Effector memory CD8-positive, alpha-beta T cell (primary cell): ENCODE measurements at regions not wholly inside any gene's neighbourhood (a gene's known extent, or its start where the extent isn't known, plus 50 kb on each side); places are given as distances from the start of the nearest gene placed in this dataset.
"Not testable (repeated sequence)": the region's sequence is repeated elsewhere in the genome, so short reads cannot be mapped to it uniquely, and the experiment has no call there.

ENCODE experiments used
- ATAC-seq: fragments of 150-1000 bp; cut with Tn5 transposase; replicated peaks from 2 replicates; pipeline ENCODE4 v1.10.0; 2021; ENCODE audit warnings: mild to moderate bottlenecking, moderate library complexity
- DNase-seq, 3 experiments: peaks; one replicate each; pipeline ENCODE4 v3.0.0; 2021
- H3K27ac Mint-ChIP-seq, 2 donors: one replicate each; pipeline ENCODE4 v1.8.0; 2022; ENCODE audit warnings: mild to moderate bottlenecking in 2 of 2, mixed read lengths in 2 of 2, moderate library complexity in 2 of 2
- H3K27me3 Mint-ChIP-seq, 2 donors: one replicate each; pipeline ENCODE4 v1.8.0; 2022; ENCODE audit warnings: mixed read lengths in 2 of 2
- H3K36me3 Mint-ChIP-seq: one replicate; pipeline ENCODE4 v1.8.0; 2022; ENCODE audit warnings: mild to moderate bottlenecking, moderate library complexity, mixed read lengths; ENCODE audit not compliant: insufficient read depth
- H3K4me1 Mint-ChIP-seq, 2 donors: one replicate each; pipeline ENCODE4 v1.8.0; 2022; ENCODE audit warnings: low read depth in 2 of 2, mixed read lengths in 2 of 2
- H3K4me3 Mint-ChIP-seq, 2 donors: one replicate each; pipeline ENCODE4 v1.8.0; 2022; ENCODE audit warnings: mild to moderate bottlenecking in 2 of 2, mixed read lengths in 2 of 2, moderate library complexity in 2 of 2
- H3K9me3 Mint-ChIP-seq, 2 donors: one replicate each; pipeline ENCODE4 v1.8.0; 2022; ENCODE audit warnings: mixed read lengths in 2 of 2

DNA sequence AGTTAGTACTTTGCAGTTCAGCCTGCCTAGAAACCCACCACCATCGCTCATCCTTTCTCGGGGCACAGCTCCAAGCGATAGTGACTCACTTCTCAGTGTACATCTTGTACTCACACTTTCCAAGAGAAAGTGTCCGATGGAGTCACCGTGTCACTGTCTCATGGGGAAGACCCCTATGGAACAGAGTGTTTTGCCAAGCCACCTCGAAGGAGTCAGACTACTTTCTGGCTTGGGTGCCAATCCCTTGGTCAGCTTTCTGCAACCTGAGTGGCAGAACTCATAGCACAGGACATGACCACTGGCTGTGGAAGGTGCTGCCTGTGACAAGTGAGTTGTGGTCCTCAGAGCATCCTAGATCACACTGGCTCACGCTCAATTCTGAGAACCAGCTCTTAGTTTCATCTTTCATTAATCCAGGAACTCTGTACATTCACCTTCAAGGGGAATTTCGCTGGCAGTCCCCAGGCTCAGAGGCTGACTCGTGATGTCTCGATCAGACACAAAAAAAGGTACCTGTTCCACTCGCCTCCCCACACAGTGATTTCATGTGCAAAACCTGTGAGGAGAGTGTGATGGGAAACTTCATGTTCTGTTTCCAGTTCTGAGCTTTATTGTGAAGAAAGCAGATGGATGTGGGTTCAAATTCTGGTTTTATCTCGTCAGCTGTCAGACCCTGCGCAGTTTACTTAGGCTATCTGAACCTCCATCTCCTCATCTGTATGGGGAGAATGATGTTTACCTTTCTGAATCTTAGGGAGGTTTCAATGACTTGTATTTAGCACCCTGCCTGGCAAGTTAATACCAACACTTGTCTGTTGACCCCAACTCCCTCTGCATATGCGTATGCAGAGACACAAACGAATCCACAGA lies 127.3 kb upstream of the CCND2 start:
- ATAC-seq, result no peak
- DNase-seq, result no peak
- Mint-ChIP-seq H3K36me3 (peaks cover 3% of the 10 kb centered on the region), H3K4me1 (peaks cover 43 to 57% of the 10 kb centered on the region in 2 donors), H3K4me3 (no peak overlapping the region), H3K9me3 (no peaks in the 10 kb centered on the region), H3K27me3 (no peaks in the 10 kb centered on the region), H3K27ac (peak overlapping the region; percentile 67 to 86)

- Mint-ChIP-seq H3K9me3 (no peaks in the 10 kb centered on the region), H3K27ac (peak overlapping the region in 1 of 2 donors; percentile 51), H3K36me3 (peaks cover 3% of the 10 kb centered on the region), H3K4me3 (peak overlapping the region in 1 of 2 donors; percentile 10), H3K27me3 (no peaks in the 10 kb centered on the region), H3K4me1 (peaks cover 43 to 63% of the 10 kb centered on the region in 2 donors)
- ATAC-seq (no peak), DNase-seq (no peak)
These were observed 128.9 kb upstream of the CCND2 start for GRCh38 chr12:4144676-4145075.

GRCh38 chr12:4143896-4144295 lies 129.7 kb upstream of the CCND2 start:
- peak overlapping the region in 1 of 2 donors; percentile 55 for H3K27ac Mint-ChIP-seq
- DNase-seq, result no peak
- H3K27me3 Mint-ChIP-seq, result no peaks in the 10 kb centered on the region
- H3K36me3 Mint-ChIP-seq, result peaks cover 3% of the 10 kb centered on the region
- ATAC-seq, result peak; percentile 35
- H3K4me3 Mint-ChIP-seq, result peak overlapping the region; percentile 19 to 37
- peaks cover 43 to 63% of the 10 kb centered on the region in 2 donors for H3K4me1 Mint-ChIP-seq
- no peaks in the 10 kb centered on the region for H3K9me3 Mint-ChIP-seq

DNA sequence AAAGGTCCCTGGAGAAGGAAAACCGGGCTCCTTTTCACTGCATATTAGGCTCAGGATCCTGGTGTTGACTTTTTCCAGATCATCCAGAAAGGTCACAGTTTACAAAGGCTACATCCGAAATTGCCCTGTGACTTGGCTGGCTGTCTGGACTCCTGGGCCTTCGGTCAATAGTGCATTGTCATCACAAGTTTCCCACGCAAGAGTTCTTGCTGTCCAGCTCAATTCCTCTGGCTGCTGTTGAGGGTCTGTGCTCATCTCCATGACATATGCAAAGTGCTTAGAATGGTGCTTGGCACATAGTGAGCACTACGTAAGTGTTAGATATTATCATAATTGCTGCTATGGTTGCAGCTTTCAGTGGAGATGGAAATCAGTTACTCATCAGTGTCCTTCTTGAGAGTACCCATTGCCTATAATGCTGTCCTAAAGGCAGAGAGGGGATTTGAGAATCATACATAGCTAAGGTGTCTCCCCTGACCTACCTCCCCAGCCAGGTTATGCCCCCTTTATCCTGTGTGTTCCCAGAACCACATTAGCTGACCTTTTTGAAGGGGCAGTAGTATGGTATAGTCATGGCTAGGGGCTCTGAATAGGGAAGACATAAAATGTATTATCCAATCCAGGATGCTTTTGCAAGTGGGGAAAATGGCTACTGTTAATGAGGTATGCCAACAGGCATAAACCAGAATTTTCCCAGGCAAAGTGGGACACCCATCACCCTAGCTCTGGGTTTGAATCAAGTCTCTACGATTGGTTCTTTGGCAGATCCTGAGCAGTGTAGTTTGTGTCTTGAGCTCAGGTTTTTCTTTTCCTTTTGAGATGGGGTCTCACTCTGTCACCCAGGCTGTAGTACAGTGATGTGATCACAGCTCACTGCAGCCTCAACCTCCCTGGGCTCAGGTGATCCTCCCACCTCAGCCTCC lies 132.0 kb upstream of the CCND2 start:
- Mint-ChIP-seq H3K36me3 (no peaks in the 10 kb centered on the region), H3K4me1 (peaks cover 31 to 46% of the 10 kb centered on the region in 2 donors), H3K4me3 (peak overlapping the region; percentile 90 to 93), H3K27me3 (no peaks in the 10 kb centered on the region), H3K27ac (peak overlapping the region; percentile 92), H3K9me3 (no peaks in the 10 kb centered on the region)
- ATAC-seq (no peak), DNase-seq (no peak)

GRCh38 chr12:4140581-4141301 lies 132.8 kb upstream of the CCND2 start:
- H3K9me3 Mint-ChIP-seq, result no peaks in the 10 kb centered on the region
- no peak overlapping the region for H3K4me3 Mint-ChIP-seq
- H3K4me1 Mint-ChIP-seq, result peaks cover 28 to 46% of the 10 kb centered on the region in 2 donors
- peak overlapping the region in 1 of 2 donors; percentile 92 for H3K27ac Mint-ChIP-seq
- H3K36me3 Mint-ChIP-seq, result no peaks in the 10 kb centered on the region
- no peaks in the 10 kb centered on the region for H3K27me3 Mint-ChIP-seq
- DNase-seq (no peak), ATAC-seq (no peak)

- H3K9me3 Mint-ChIP-seq, result no peaks in the 10 kb centered on the region
- no peaks in the 10 kb centered on the region for H3K27me3 Mint-ChIP-seq
- H3K4me3 Mint-ChIP-seq, result no peak overlapping the region
- DNase-seq, result no peak
- peaks cover 23 to 32% of the 10 kb centered on the region in 2 donors for H3K4me1 Mint-ChIP-seq
- ATAC-seq, result no peak
- H3K36me3 Mint-ChIP-seq, result no peaks in the 10 kb centered on the region
- H3K27ac Mint-ChIP-seq, result no peak overlapping the region
These were observed 134.4 kb upstream of the CCND2 start for GRCh38 chr12:4139191-4139590.

GRCh38 chr12:4138532-4138931 lies 135.0 kb upstream of the CCND2 start:
- DNase-seq, H3K9me3 Mint-ChIP-seq, H3K27ac Mint-ChIP-seq, H3K36me3 Mint-ChIP-seq, H3K27me3 Mint-ChIP-seq, H3K4me3 Mint-ChIP-seq, ATAC-seq: not testable (repeated sequence)
- H3K4me1 Mint-ChIP-seq, result peaks cover 19 to 25% of the 10 kb centered on the region in 2 donors

GRCh38 chr12:4138051-4138450 lies 135.5 kb upstream of the CCND2 start:
- DNase-seq (no peak), ATAC-seq (no peak)
- Mint-ChIP-seq H3K27ac (no peak overlapping the region), H3K4me1 (peaks cover 16 to 23% of the 10 kb centered on the region in 2 donors), H3K9me3 (no peaks in the 10 kb centered on the region), H3K36me3 (no peaks in the 10 kb centered on the region), H3K4me3 (no peak overlapping the region), H3K27me3 (peaks cover 0 to 6% of the 10 kb centered on the region in 2 donors)

DNA sequence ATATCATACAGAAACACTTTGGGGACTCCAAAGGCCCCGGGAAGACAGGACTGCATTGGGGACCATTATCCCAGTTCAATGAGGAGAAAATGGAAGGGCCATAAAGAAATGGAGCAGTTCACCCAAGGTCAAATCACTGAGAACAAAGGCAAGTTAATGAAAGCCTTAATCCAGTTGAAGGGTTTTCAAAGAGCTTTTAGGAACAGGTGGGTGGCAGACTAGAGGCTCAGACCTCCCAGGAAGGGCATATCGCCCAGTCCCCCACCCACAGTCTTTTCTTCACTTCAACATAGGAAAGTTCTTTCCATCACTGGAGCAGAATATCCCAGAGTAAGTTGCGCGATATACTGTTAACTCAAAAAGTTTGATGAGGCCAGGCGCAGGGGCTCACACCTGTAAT lies 136.1 kb upstream of the CCND2 start:
- H3K36me3 Mint-ChIP-seq, result no peaks in the 10 kb centered on the region
- H3K27me3 Mint-ChIP-seq, result peaks cover 0 to 6% of the 10 kb centered on the region in 2 donors
- H3K27ac Mint-ChIP-seq, result no peak overlapping the region
- no peak for DNase-seq
- H3K4me3 Mint-ChIP-seq, result no peak overlapping the region
- ATAC-seq, result no peak
- H3K9me3 Mint-ChIP-seq, result no peaks in the 10 kb centered on the region
- H3K4me1 Mint-ChIP-seq, result peaks cover 10 to 17% of the 10 kb centered on the region in 2 donors

- no peak for ATAC-seq
- Mint-ChIP-seq H3K4me1 (peaks cover 6 to 15% of the 10 kb centered on the region in 2 donors), H3K27me3 (peaks cover 0 to 6% of the 10 kb centered on the region in 2 donors), H3K4me3 (no peak overlapping the region), H3K27ac (no peak overlapping the region), H3K36me3 (no peaks in the 10 kb centered on the region), H3K9me3 (no peaks in the 10 kb centered on the region)
- no peak for DNase-seq
These were observed 136.5 kb upstream of the CCND2 start for GRCh38 chr12:4137015-4137414.

GRCh38 chr12:4135919-4136605 lies 137.5 kb upstream of the CCND2 start:
- Mint-ChIP-seq H3K27me3 (peaks cover 0 to 6% of the 10 kb centered on the region in 2 donors), H3K36me3 (no peaks in the 10 kb centered on the region), H3K9me3 (no peaks in the 10 kb centered on the region), H3K4me3 (no peak overlapping the region), H3K27ac (no peak overlapping the region), H3K4me1 (peaks cover 6 to 12% of the 10 kb centered on the region in 2 donors)
- no peak for DNase-seq
- ATAC-seq, result peak; percentile 22

DNA sequence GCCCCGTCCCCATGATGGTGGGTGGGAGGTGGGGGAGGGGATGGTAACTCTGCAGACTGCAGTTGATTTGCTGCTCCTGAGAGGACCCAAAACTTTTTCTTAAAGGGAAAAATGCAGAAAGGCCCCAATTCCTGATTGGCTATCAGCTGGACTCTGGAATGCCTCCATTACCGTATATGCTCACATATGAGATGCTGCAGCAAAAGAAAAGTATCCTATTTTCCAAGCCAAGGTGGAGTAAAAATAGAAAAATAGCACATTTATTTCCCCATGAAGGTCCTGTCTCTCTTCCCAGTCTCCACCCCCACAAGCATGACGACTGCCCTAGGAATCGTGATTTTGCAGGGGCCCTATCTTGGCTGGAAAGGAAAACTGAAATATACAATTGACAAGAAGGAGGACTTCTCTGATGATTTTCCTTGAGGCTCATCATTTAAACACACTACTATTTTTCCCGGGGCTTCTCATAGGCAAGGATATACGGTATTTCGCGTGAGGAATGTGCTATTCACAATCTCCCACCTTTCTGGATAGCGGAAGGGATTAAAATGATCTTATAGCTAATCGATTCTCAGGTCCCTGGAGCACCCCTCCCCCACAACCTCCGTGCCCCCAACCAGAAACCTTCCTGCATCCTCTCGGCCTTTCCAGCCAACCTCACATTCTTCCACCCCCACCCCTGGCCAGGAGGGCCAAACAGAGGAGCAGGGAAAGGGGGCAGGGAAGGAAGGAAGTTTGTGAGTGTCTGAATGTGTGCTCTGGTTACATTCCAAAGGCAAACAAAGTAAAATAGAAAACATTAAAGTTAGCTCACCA lies 138.9 kb upstream of the CCND2 start:
- ATAC-seq (no peak), DNase-seq (no peak)
- peaks cover 6% of the 10 kb centered on the region in 2 donors for H3K4me1 Mint-ChIP-seq
- H3K27ac Mint-ChIP-seq, result no peak overlapping the region
- H3K9me3 Mint-ChIP-seq, result no peaks in the 10 kb centered on the region
- no peaks in the 10 kb centered on the region for H3K36me3 Mint-ChIP-seq
- no peak overlapping the region for H3K4me3 Mint-ChIP-seq
- H3K27me3 Mint-ChIP-seq, result peaks cover 0 to 6% of the 10 kb centered on the region in 2 donors
